SK-N-SH (cell line): ENCODE measurements at regions not wholly inside any gene's neighbourhood (a gene's known extent, or its start where the extent isn't known, plus 50 kb on each side); places are given as distances from the start of the nearest gene placed in this dataset.

Experiments
- CTCF ChIA-PET: fragments of 300-600, 350-600 bp; formaldehyde crosslinking; extraction: SDS; loops from one replicate; lab custom pipeline; 2021; lab: Yijun Ruan, JAX
- POLR2A ChIA-PET: fragments of 350-600 bp; sonication (Branson Sonifier 250); formaldehyde crosslinking; extraction: SDS; loops from one replicate; lab custom pipeline; 2020; ENCODE audit warnings: antibody characterized with exemption, inconsistent platforms; lab: Yijun Ruan, JAX
- DNase-seq: peaks from one replicate; pipeline ENCODE4 v3.0.0; 2012
- H2AFZ ChIP-seq: fragments of 200-600 bp; sonication (generic); 2 replicates; pipeline ENCODE4 v1.8.1; 2016; ENCODE audit warnings: antibody characterized with exemption, mild to moderate bottlenecking, low read depth
- H3F3A ChIP-seq: fragments of 200-600 bp; sonication (generic); replicated peaks from 2 replicates; pipeline ENCODE3; 2016; ENCODE audit warnings: antibody characterized with exemption, mild to moderate bottlenecking; ENCODE audit not compliant: insufficient read depth
- H3K27ac ChIP-seq, 2 experiments: fragments of 200-500 bp in 1 of 2; fragments of 200-600 bp in 1 of 2; sonication (Bioruptor generic) in 1 of 2; sonication (generic), shearing (Covaris generic) in 1 of 2; 2 replicates each; pipeline versions ENCODE4 v1.5.1 to v1.6.1; 2014 to 2016; ENCODE audit warnings: low read depth in 2 of 2, inconsistent platforms in 1 of 2, low read length in 1 of 2, mild to moderate bottlenecking in 1 of 2, mixed read lengths in 1 of 2
- H3K27me3 ChIP-seq: fragments of 200-600 bp; sonication (generic), shearing (Covaris generic); 2 replicates; pipeline ENCODE4 v1.6.1; 2016; ENCODE audit warnings: mixed run types; ENCODE audit not compliant: insufficient read depth
- H3K36me3 ChIP-seq, 2 experiments: fragments of 200-500 bp in 1 of 2; fragments of 200-600 bp in 1 of 2; sonication (Bioruptor generic) in 1 of 2; sonication (generic) in 1 of 2; replicated peaks in 1 of 2; 2 replicates each; pipeline versions ENCODE3 to v1.5.1; 2014 to 2016; ENCODE audit warnings: low read length in 1 of 2, mild to moderate bottlenecking in 1 of 2; ENCODE audit not compliant: insufficient read depth in 2 of 2, control insufficient read depth in 1 of 2
- H3K4me1 ChIP-seq, 2 experiments: fragments of 200-500 bp in 1 of 2; fragments of 200-600 bp in 1 of 2; sonication (Bioruptor generic) in 1 of 2; sonication (generic), shearing (Covaris generic) in 1 of 2; 2 replicates each; pipeline versions ENCODE4 v1.5.1 to v1.6.1; 2014 to 2016; ENCODE audit warnings: low read depth in 1 of 2, low read length in 1 of 2, mixed run types in 1 of 2; ENCODE audit not compliant: insufficient read depth in 2 of 2, control insufficient read depth in 1 of 2
- H3K4me2 ChIP-seq: fragments of 200-600 bp; sonication (generic), shearing (Covaris generic); 2 replicates; pipeline ENCODE4 v1.6.1; 2017; ENCODE audit warnings: mixed run types
- H3K4me3 ChIP-seq, 2 experiments: fragments of 200-500 bp in 1 of 2; fragments of 200-600 bp in 1 of 2; sonication (Bioruptor generic) in 1 of 2; sonication (generic), shearing (Covaris generic) in 1 of 2; 2 replicates each; pipeline versions ENCODE4 v1.5.1 to v1.8.1; 2014 to 2016; ENCODE audit warnings: low read depth in 2 of 2, inconsistent platforms in 1 of 2, low read length in 1 of 2, mild to moderate bottlenecking in 1 of 2, mixed read lengths in 1 of 2, moderate library complexity in 1 of 2
- H3K79me2 ChIP-seq: fragments of 200-600 bp; sonication (generic); 2 replicates; pipeline ENCODE4 v1.8.1; 2017; ENCODE audit warnings: mild to moderate bottlenecking; ENCODE audit not compliant: insufficient read depth
- H3K9ac ChIP-seq: fragments of 200-600 bp; sonication (generic); 2 replicates; pipeline ENCODE4 v1.6.1; 2017; ENCODE audit warnings: mixed run types
- H3K9me2 ChIP-seq: fragments of 200-600 bp; sonication (generic); 2 replicates; pipeline ENCODE4 v1.6.1; 2017; ENCODE audit warnings: mixed run types
- H3K9me3 ChIP-seq: fragments of 200-600 bp; sonication (generic); 2 replicates; pipeline ENCODE4 v1.6.1; 2017; ENCODE audit warnings: mixed run types, mild to moderate bottlenecking, moderate library complexity
- H4K20me1 ChIP-seq: fragments of 200-600 bp; sonication (generic); 2 replicates; pipeline ENCODE4 v1.6.1; 2017; ENCODE audit warnings: mild to moderate bottlenecking, mixed run types; ENCODE audit not compliant: insufficient read depth
- EP300 ChIP-seq, 2 experiments: IDR thresholded peaks; 2 replicates each; pipeline versions ENCODE4 v1.4.0 to v1.6.1; 2012; ENCODE audit warnings: borderline replicate concordance in 1 of 2, low read depth in 1 of 2, low read length in 1 of 2
- EZH2phosphoT487 ChIP-seq: fragments of 200-600 bp; sonication (generic); IDR thresholded peaks from 2 replicates; pipeline ENCODE4 v1.6.1; 2017; ENCODE audit warnings: low read depth, mixed run types, mild to moderate bottlenecking, antibody characterized with exemption, moderate library complexity, borderline replicate concordance
- GATA2 ChIP-seq: sonication (generic); formaldehyde crosslinking; IDR thresholded peaks from 2 replicates; pipeline ENCODE4 v1.5.0; 2020; ENCODE audit warnings: mild to moderate bottlenecking, missing genetic modification reagents
- MEF2A ChIP-seq: IDR thresholded peaks from 2 replicates; pipeline ENCODE4 v1.4.0; 2012; ENCODE audit warnings: low read depth, borderline replicate concordance
- NRF1 ChIP-seq: IDR thresholded peaks from 2 replicates; pipeline ENCODE4 v1.6.1; 2012; ENCODE audit warnings: low read depth, mild to moderate bottlenecking, low read length
- POLR2AphosphoS5 ChIP-seq: IDR thresholded peaks from 2 replicates; pipeline ENCODE4 v1.6.1; 2012; ENCODE audit warnings: low read depth, low read length
- RAD21 ChIP-seq: IDR thresholded peaks from 2 replicates; pipeline ENCODE4 v1.6.1; 2012; ENCODE audit warnings: mild to moderate bottlenecking, low read length
- RCOR1 ChIP-seq: fragments of 150-350 bp; IDR thresholded peaks from 2 replicates; pipeline ENCODE4 v1.6.1; 2017; ENCODE audit warnings: antibody characterized with exemption, low read length
- RFX5 ChIP-seq: IDR thresholded peaks from 2 replicates; pipeline ENCODE4 v1.6.1; 2012; ENCODE audit warnings: mild to moderate bottlenecking, improper control_type of control experiment, low read length
- RXRA ChIP-seq: IDR thresholded peaks from 2 replicates; pipeline ENCODE4 v1.4.0; 2012; ENCODE audit warnings: low read depth, mild to moderate bottlenecking, borderline replicate concordance
- SIN3A ChIP-seq: IDR thresholded peaks from 2 replicates; pipeline ENCODE4 v1.6.1; 2012; ENCODE audit warnings: low read depth, mild to moderate bottlenecking, low read length, moderate library complexity, borderline replicate concordance
- TAF1 ChIP-seq: IDR thresholded peaks from 2 replicates; pipeline ENCODE4 v1.6.1; 2012; ENCODE audit warnings: low read depth, mild to moderate bottlenecking, low read length, moderate library complexity, borderline replicate concordance
- TCF12 ChIP-seq: IDR thresholded peaks from 2 replicates; pipeline ENCODE4 v1.4.0; 2012
- TEAD4 ChIP-seq: IDR thresholded peaks from 2 replicates; pipeline ENCODE4 v1.4.0; 2012; ENCODE audit warnings: mild to moderate bottlenecking, borderline replicate concordance; ENCODE audit not compliant: insufficient read depth
- WGBS: methylation state at CpG from one replicate; pipeline ENCODE4 v1.1.6; 2017; ENCODE audit warnings: low lambda C conversion rate; 5-methylcytosine and 5-hydroxymethylcytosine counted together

DNA sequence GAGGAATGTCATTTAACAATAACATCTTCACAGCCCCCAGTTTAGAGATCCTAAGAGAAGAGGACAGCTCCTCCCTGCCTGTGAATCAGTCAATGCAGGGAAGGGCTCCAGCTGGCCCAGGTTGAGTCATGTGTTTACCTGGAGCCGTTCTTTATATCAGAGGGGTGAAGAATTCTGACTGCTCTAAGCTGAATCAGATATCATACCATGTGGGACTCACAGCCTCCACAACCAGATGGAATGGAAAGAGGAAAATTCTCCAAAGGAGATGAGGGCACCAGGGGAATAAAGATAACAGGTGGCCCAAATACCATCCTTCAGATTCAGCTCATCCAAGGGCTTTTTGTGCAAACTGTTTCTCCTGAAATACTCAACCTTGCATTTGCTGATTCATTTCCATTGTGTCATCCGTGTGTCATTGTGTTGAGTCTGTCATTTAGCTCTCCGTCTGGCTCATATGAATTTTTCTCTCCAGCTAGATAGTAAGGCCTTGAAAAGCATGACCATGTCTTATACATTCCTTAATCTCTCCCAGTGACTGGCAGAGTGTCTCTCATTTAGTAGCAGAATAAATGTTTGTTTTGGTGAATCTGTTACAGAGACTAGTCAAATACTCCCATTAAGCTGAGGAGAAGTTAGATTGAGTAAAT, 217.9 kb downstream of the RFC3 start:
- Histone ChIP-seq H2AFZ (no peak overlapping the region), H3K4me2 (no peak overlapping the region), H3K27ac (no peak overlapping the region), H4K20me1 (no peaks in the 10 kb centered on the region), H3K36me3 (peaks cover 0 to 6% of the 10 kb centered on the region in 2 experiments), H3K9me3 (no peaks in the 10 kb centered on the region), H3K79me2 (no peaks in the 10 kb centered on the region), H3K4me1 (peaks cover 0 to 6% of the 10 kb centered on the region in 2 experiments; a peak in 1 of 4 replicates), H3K27me3 (no peaks in the 10 kb centered on the region), H3F3A (no peaks in the 10 kb centered on the region), H3K4me3 (no peak overlapping the region), H3K9ac (no peak overlapping the region), H3K9me2 (no peaks in the 10 kb centered on the region)
- no peak for DNase-seq
- no peak for TF ChIP-seq POLR2AphosphoS5
- TF ChIP-seq SIN3A = no peak
- no peak for TF ChIP-seq RXRA
- no peak for TF ChIP-seq EP300 (IDR thresholded peaks at IDR 0.05; ENCODE audit: borderline replicate concordance in 1 of 2, low read depth in 1 of 2, low read length in 1 of 2)
- TF ChIP-seq RCOR1 = no peak
- TF ChIP-seq GATA2 = no peak
- WGBS = 50% methylated on average over 3 of the region's 3 CpGs
- CTCF ChIA-PET = interaction anchor here (1.2 to 1.7 kb wide), 2 partner anchors 18 to 235 kb away, joined by 3 read pairs; no protein-coding TSS in a partner anchor
- POLR2A ChIA-PET = no interaction called here

DNA sequence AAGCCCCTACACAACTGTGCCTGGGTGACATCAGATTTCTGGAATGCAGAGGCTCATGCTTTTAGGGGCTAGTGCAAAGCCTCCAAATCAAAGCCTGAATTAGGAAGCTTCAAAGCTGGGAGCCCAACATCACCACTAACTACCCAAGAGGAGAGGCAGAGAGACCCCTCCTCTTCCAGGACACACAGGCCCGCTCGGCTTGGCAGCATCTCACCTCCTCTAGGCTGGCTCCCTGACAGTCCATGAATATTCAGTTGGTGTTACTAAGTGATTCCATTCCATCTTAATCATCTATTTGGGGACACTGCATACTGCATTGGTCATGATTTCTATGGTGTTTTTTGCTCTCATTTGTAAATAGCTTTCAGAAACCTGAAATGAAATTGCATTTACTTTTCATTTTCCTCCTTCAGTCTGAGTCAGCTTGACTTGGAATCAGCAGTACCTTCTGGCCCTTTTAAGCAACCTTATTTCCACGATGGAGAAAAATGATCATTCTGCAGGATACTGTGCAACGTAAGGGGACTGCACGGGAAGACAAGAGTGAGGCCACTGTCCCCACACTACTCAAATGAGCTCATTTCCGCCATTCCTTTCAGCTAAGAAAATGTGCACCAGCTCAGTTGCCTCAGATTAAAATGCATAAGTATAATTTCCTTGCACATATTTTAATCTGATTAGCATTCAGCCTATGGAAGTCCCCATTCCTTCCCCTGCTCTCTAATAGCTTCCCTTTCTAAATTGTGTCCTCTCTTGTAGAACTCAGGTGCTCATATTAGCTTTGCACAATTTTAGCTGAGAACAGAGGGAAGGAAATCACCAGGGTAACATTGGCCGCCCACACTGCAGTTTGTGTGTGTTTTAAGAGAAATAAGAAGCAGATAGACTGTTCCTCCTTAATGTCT, 219.9 kb downstream of the RFC3 start:
- TF ChIP-seq MEF2A (no peak), RCOR1 (no peak), TCF12 (no peak), RFX5 (no peak), TAF1 (no peak), NRF1 (no peak), EZH2phosphoT487 (no peak), TEAD4 (no peak), RAD21 (no peak)
- no peak overlapping the region; the same call in 1 of the 2 replicates for H2AFZ ChIP-seq
- no peak overlapping the region for H3K4me3 ChIP-seq
- POLR2A ChIA-PET = no interaction called here
- no peaks in the 10 kb centered on the region for H3F3A ChIP-seq
- no peaks in the 10 kb centered on the region for H4K20me1 ChIP-seq
- H3K9me2 ChIP-seq = no peaks in the 10 kb centered on the region
- peaks cover 0 to 6% of the 10 kb centered on the region in 2 experiments for H3K36me3 ChIP-seq
- DNase-seq = no peak
- H3K4me1 ChIP-seq = peaks cover 0 to 6% of the 10 kb centered on the region in 2 experiments; a peak in 1 of 4 replicates
- H3K27me3 ChIP-seq = no peaks in the 10 kb centered on the region
- no peak overlapping the region for H3K9ac ChIP-seq
- WGBS = 91% methylated on average over 7 of the region's 7 CpGs
- no peaks in the 10 kb centered on the region for H3K79me2 ChIP-seq
- CTCF ChIA-PET = interaction anchor here (0.8 kb wide), 1 partner anchor 39 kb away, joined by 3 read pairs; no protein-coding TSS in a partner anchor
- H3K27ac ChIP-seq = no peak overlapping the region
- no peak overlapping the region for H3K4me2 ChIP-seq
- H3K9me3 ChIP-seq = no peaks in the 10 kb centered on the region
